WTC11 (cell line): ENCODE measurements at regions not wholly inside any gene's neighbourhood (a gene's known extent, or its start where the extent isn't known, plus 50 kb on each side); places are given as distances from the start of the nearest gene placed in this dataset.

Experiments used
- ATAC-seq: fragments of 200-7000 bp; cut with Tn5 transposase; 2 replicates; pipeline ENCODE4 v1.10.0; 2021; ENCODE audit warnings: mild to moderate bottlenecking, moderate library complexity
- CTCF ChIA-PET: fragments of 300-600 bp; sonication (Branson Sonifier 250); formaldehyde crosslinking; loops from one replicate; lab custom pipeline; 2021; ENCODE audit warnings: antibody characterized with exemption; lab: Charles Lee
- POLR2A ChIA-PET: fragments of 350-600 bp; sonication (Branson Sonifier 250); formaldehyde crosslinking; loops from one replicate; lab custom pipeline; 2021; ENCODE audit warnings: antibody characterized with exemption; lab: Charles Lee
- DNase-seq: peaks from one replicate; pipeline ENCODE4 v3.0.0; 2021; ENCODE audit warnings: low spot score
- H3K27ac Mint-ChIP-seq: 2 replicates; pipeline ENCODE4 v1.8.0; 2021; ENCODE audit warnings: mixed read lengths
- H3K27me3 Mint-ChIP-seq: 2 replicates; pipeline ENCODE4 v1.8.0; 2021; ENCODE audit warnings: low read depth, mild to moderate bottlenecking, moderate library complexity, mixed read lengths
- H3K36me3 Mint-ChIP-seq: 2 replicates; pipeline ENCODE4 v1.8.0; 2021; ENCODE audit warnings: mixed read lengths
- H3K4me1 Mint-ChIP-seq: 2 replicates; pipeline ENCODE4 v1.8.0; 2022; ENCODE audit warnings: mixed read lengths
- H3K4me3 Mint-ChIP-seq: 2 replicates; pipeline ENCODE4 v1.8.0; 2021; ENCODE audit warnings: mild to moderate bottlenecking, moderate library complexity, mixed read lengths
- H3K9me3 Mint-ChIP-seq: 2 replicates; pipeline ENCODE4 v1.8.0; 2021; ENCODE audit warnings: mixed read lengths
- E2F5 ChIP-seq: sonication (generic); formaldehyde crosslinking; IDR thresholded peaks from 2 replicates; pipeline ENCODE4 v1.8.1; 2022; ENCODE audit warnings: mild to moderate bottlenecking, moderate library complexity, missing genetic modification reagents
- ESRRA ChIP-seq: sonication (generic); formaldehyde crosslinking; IDR thresholded peaks from 2 replicates; pipeline ENCODE4 v1.8.1; 2022; ENCODE audit warnings: mild to moderate bottlenecking, missing genetic modification reagents, borderline replicate concordance
- MAX ChIP-seq: sonication (generic); formaldehyde crosslinking; IDR thresholded peaks from 2 replicates; pipeline ENCODE4 v1.8.0; 2022; ENCODE audit warnings: mild to moderate bottlenecking, missing genetic modification reagents
- MLX ChIP-seq: sonication (generic); formaldehyde crosslinking; IDR thresholded peaks from 2 replicates; pipeline ENCODE4 v1.8.1; 2023; ENCODE audit warnings: mild to moderate bottlenecking, missing genetic modification reagents, moderate library complexity
- MXD4 ChIP-seq: fragments of 250-450 bp; sonication (Bioruptor Pico); IDR thresholded peaks from 2 replicates; pipeline ENCODE4 v1.8.0; 2021; ENCODE audit warnings: mild to moderate bottlenecking, moderate library complexity, borderline replicate concordance
- NFE2L1 ChIP-seq: sonication (generic); formaldehyde crosslinking; IDR thresholded peaks from 2 replicates; pipeline ENCODE4 v1.8.1; 2023; ENCODE audit warnings: missing genetic modification reagents
- PRDM15 ChIP-seq: sonication (generic); formaldehyde crosslinking; IDR thresholded peaks from 2 replicates; pipeline ENCODE4 v1.8.0; 2022; ENCODE audit warnings: missing genetic modification reagents
- RELA ChIP-seq: sonication (generic); formaldehyde crosslinking; IDR thresholded peaks from 2 replicates; pipeline ENCODE4 v1.8.1; 2022; ENCODE audit warnings: missing genetic modification reagents, mild to moderate bottlenecking, borderline replicate concordance
- STAT6 ChIP-seq: sonication (generic); formaldehyde crosslinking; conservative IDR thresholded peaks from 2 replicates; pipeline ENCODE4 v1.8.1; 2023; ENCODE audit warnings: mild to moderate bottlenecking, low read depth, missing genetic modification reagents, moderate library complexity
- USF2 ChIP-seq: sonication (generic); formaldehyde crosslinking; IDR thresholded peaks from 2 replicates; pipeline ENCODE4 v1.8.1; 2023; ENCODE audit warnings: mild to moderate bottlenecking, missing genetic modification reagents, moderate library complexity
- ZNF121 ChIP-seq: sonication (generic); formaldehyde crosslinking; IDR thresholded peaks from 2 replicates; pipeline ENCODE4 v1.8.0; 2023; ENCODE audit warnings: missing genetic modification reagents
- ZNF219 ChIP-seq: sonication (generic); formaldehyde crosslinking; IDR thresholded peaks from 2 replicates; pipeline ENCODE4 v1.8.0; 2023; ENCODE audit warnings: missing genetic modification reagents, mild to moderate bottlenecking, borderline replicate concordance
- ZNF232 ChIP-seq: sonication (generic); formaldehyde crosslinking; IDR thresholded peaks from 2 replicates; pipeline ENCODE4 v1.8.0; 2022; ENCODE audit warnings: mild to moderate bottlenecking, missing genetic modification reagents
- ZNF317 ChIP-seq: sonication (generic); formaldehyde crosslinking; IDR thresholded peaks from 2 replicates; pipeline ENCODE4 v1.8.1; 2023; ENCODE audit warnings: low read depth, mild to moderate bottlenecking, moderate library complexity, missing genetic modification reagents, borderline replicate concordance
- ZNF532 ChIP-seq: fragments of 250-450 bp; sonication (Bioruptor Pico); IDR thresholded peaks from 2 replicates; pipeline ENCODE4 v1.9.0; 2021; ENCODE audit warnings: mild to moderate bottlenecking, borderline replicate concordance

- Mint-ChIP-seq H3K9me3 (peaks cover 2% of the 10 kb centered on the region), H3K4me1 (peaks cover 29% of the 10 kb centered on the region), H3K36me3 (no peaks in the 10 kb centered on the region), H3K27me3 (peaks cover 3% of the 10 kb centered on the region; the same call in 1 of the 2 replicates), H3K27ac (no peak overlapping the region), H3K4me3 (no peak overlapping the region)
- no peak for TF ChIP-seq RELA (CRISPR knock-in tag)
- TF ChIP-seq ZNF532 = no peak
- TF ChIP-seq MLX (CRISPR knock-in tag) = no peak
- TF ChIP-seq E2F5 (CRISPR knock-in tag) = no peak
- TF ChIP-seq ZNF317 (CRISPR knock-in tag) = no peak
- no peak for TF ChIP-seq MXD4
- no peak for TF ChIP-seq PRDM15 (CRISPR knock-in tag)
- TF ChIP-seq ESRRA (CRISPR knock-in tag) = no peak
- TF ChIP-seq ZNF232 (CRISPR knock-in tag) = no peak
- TF ChIP-seq ZNF219 (CRISPR knock-in tag) = no peak
- TF ChIP-seq NFE2L1 (CRISPR knock-in tag) = no peak
- TF ChIP-seq MAX (CRISPR knock-in tag) = no peak
- TF ChIP-seq USF2 (CRISPR knock-in tag) = no peak
- no peak for TF ChIP-seq ZNF121 (CRISPR knock-in tag)
- no peak for TF ChIP-seq STAT6 (CRISPR knock-in tag)
- CTCF ChIA-PET = no interaction called here
- DNase-seq (no peak), ATAC-seq (peak; percentile 28)
- POLR2A ChIA-PET = no interaction called here
These were observed 50.4 kb upstream of the LARS2 start for GRCh38 chr3:45337839-45338470.
